Kidney epithelial cell (primary cell): ENCODE measurements at regions not wholly inside any gene's neighbourhood (a gene's known extent, or its start where the extent isn't known, plus 50 kb on each side); places are given as distances from the start of the nearest gene placed in this dataset.

Source experiments
- DNase-seq: peaks from one replicate; pipeline ENCODE4 v3.0.0-alpha.2; 2010; ENCODE audit warnings: low read depth
- H3K27me3 ChIP-seq: 2 replicates; pipeline ENCODE4 v1.6.0; 2011; ENCODE audit warnings: low read length; ENCODE audit not compliant: control insufficient read depth, insufficient read depth
- H3K36me3 ChIP-seq: 2 replicates; pipeline ENCODE4 v1.5.1; 2011; ENCODE audit warnings: low read length; ENCODE audit not compliant: control insufficient read depth, insufficient read depth
- H3K4me3 ChIP-seq: 2 replicates; pipeline ENCODE4 v1.5.1; 2011; ENCODE audit warnings: low read depth, mild to moderate bottlenecking, control low read depth, low read length
- CTCF ChIP-seq: IDR thresholded peaks from 2 replicates; pipeline ENCODE4 v1.5.1; 2011; ENCODE audit warnings: mild to moderate bottlenecking, moderate library complexity, low read length, control low read depth, inconsistent platforms; ENCODE audit not compliant: insufficient read depth, poor library complexity, severe bottlenecking

DNA sequence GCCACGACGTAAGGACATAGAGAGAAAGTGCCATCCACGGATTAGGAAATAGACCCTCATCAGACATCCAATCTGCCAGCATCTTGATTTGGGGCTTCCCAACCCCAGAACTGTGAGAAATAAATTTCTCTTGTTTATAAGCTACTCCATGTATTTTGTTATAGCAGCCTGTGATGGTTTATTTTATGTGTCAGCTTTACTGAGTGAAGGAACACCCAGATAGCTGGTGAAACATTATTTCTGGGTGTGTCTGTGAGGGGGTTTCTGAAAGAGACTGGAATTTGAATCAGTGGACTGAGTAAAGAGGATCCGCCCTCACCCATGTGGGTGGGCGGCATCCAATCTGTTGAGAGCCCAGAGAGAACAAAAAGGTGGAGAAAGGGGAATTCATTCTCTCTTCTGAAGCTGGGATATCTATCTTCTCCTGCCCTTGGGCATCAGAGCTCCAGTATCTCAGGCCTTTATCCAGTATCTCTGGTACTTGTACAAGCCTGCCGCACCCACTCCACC is 131.5 kb upstream of the ANKFN1 start:
- H3K4me3 ChIP-seq = no peak overlapping the region
- TF ChIP-seq CTCF = no peak
- no peak for DNase-seq
- H3K27me3 ChIP-seq = no peaks in the 10 kb centered on the region
- no peaks in the 10 kb centered on the region for H3K36me3 ChIP-seq

GRCh38 chr17:56023851-56024250 is 129.4 kb upstream of the ANKFN1 start:
- DNase-seq = no peak
- Histone ChIP-seq H3K36me3 (no peaks in the 10 kb centered on the region), H3K4me3 (no peak overlapping the region), H3K27me3 (no peaks in the 10 kb centered on the region)
- TF ChIP-seq CTCF = no peak

- no peak for DNase-seq
- no peak for TF ChIP-seq CTCF
- Histone ChIP-seq H3K27me3 (no peaks in the 10 kb centered on the region), H3K4me3 (no peak overlapping the region), H3K36me3 (no peaks in the 10 kb centered on the region)
Measured at GRCh38 chr17:56026915-56027314, 126.4 kb upstream of the ANKFN1 start.

- no peaks in the 10 kb centered on the region for H3K36me3 ChIP-seq
- no peak for DNase-seq
- H3K27me3 ChIP-seq = no peaks in the 10 kb centered on the region
- no peak overlapping the region for H3K4me3 ChIP-seq
- no peak for TF ChIP-seq CTCF
Measured at GRCh38 chr17:56028837-56029236, 124.4 kb upstream of the ANKFN1 start.

- no peak for TF ChIP-seq CTCF
- no peaks in the 10 kb centered on the region for H3K27me3 ChIP-seq
- H3K36me3 ChIP-seq = no peaks in the 10 kb centered on the region
- H3K4me3 ChIP-seq = no peak overlapping the region
- no peak for DNase-seq
Measured at GRCh38 chr17:56030009-56030624, 123.2 kb upstream of the ANKFN1 start.

DNA sequence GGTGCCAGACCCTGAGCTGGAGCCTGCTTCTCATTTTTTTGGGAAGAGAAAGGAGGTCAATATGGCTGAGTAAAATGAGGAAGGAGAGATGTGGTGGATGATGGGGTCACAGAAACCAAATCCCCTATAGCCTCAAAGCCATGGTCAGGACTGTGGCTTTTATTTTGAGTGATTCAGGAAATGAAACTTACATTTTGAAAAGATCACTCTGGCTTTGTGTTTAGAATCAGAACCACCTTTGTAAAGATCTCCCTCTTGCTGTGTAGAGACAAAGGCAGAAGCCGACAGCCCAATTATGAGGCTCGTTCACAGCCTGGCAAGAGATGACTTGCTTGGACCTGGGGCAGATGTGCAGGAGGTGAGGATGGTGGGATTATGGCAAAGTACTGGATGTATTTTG is 121.6 kb upstream of the ANKFN1 start:
- Histone ChIP-seq H3K27me3 (no peaks in the 10 kb centered on the region), H3K4me3 (no peak overlapping the region), H3K36me3 (no peaks in the 10 kb centered on the region)
- no peak for DNase-seq
- no peak for TF ChIP-seq CTCF
